ENCODE measurements at regions not wholly inside any gene's neighbourhood (a gene's known extent, or its start where the extent isn't known, plus 50 kb on each side); places are given as distances from the start of the nearest gene placed in this dataset.

GRCh38 chrX:20455001-20455400 is 188.3 kb upstream of the RPS6KA3 start:
- no peak for DNase-seq
- no peaks in the 10 kb centered on the region for H4K20me1 ChIP-seq (ENCODE audit: insufficient read depth)
- no peak overlapping the region for H3K27ac ChIP-seq (ENCODE audit: low read depth in 2 of 2, low read length in 1 of 2)
- no peaks in the 10 kb centered on the region for H3F3A ChIP-seq (replicated peaks; ENCODE audit: insufficient read depth)
- H3K27me3 ChIP-seq (ENCODE audit: insufficient read depth) = no peaks in the 10 kb centered on the region
- TF ChIP-seq MXI1 (IDR thresholded peaks at IDR 0.05; ENCODE audit: low read depth, low read length) (no peak), FOXJ3 (CRISPR knock-in tag; IDR thresholded peaks at IDR 0.05) (no peak), GATA2 (CRISPR knock-in tag; IDR thresholded peaks at IDR 0.05) (no peak), FOXM1 (IDR thresholded peaks at IDR 0.05; ENCODE audit: low read depth) (no peak), REST (IDR thresholded peaks at IDR 0.05; ENCODE audit: low read depth, low read length) (no peak), YY1 (IDR thresholded peaks at IDR 0.05; ENCODE audit: low read depth) (no peak), CHD2 (IDR thresholded peaks at IDR 0.05; ENCODE audit: low read length, partially characterized antibody) (no peak), TCF12 (IDR thresholded peaks at IDR 0.05) (no peak), POLR2AphosphoS5 (IDR thresholded peaks at IDR 0.05; ENCODE audit: low read depth, low read length) (no peak), RAD21 (IDR thresholded peaks at IDR 0.05; ENCODE audit: low read length) (no peak), NRF1 (IDR thresholded peaks at IDR 0.05; ENCODE audit: low read depth, low read length) (no peak), USF1 (IDR thresholded peaks at IDR 0.05; ENCODE audit: borderline replicate concordance, low read depth) (no peak), ZBTB33 (IDR thresholded peaks at IDR 0.05; ENCODE audit: borderline replicate concordance, low read depth) (no peak), FOSL2 (IDR thresholded peaks at IDR 0.05; ENCODE audit: borderline replicate concordance, low read depth) (no peak)
- no peaks in the 10 kb centered on the region for H3K36me3 ChIP-seq (replicated peaks in 1 of 2; ENCODE audit: control insufficient read depth in 1 of 2, insufficient read depth in 2 of 2, low read length in 1 of 2)
- H3K9me3 ChIP-seq = no peaks in the 10 kb centered on the region
- no peak overlapping the region for H2AFZ ChIP-seq (ENCODE audit: low read depth)
- 29% methylated on average over 3 of the region's 3 CpGs for WGBS (ENCODE audit: low lambda C conversion rate)
- H3K4me1 ChIP-seq (ENCODE audit: control insufficient read depth in 1 of 2, insufficient read depth in 2 of 2, low read depth in 1 of 2, low read length in 1 of 2) = no peaks in the 10 kb centered on the region
- H3K9ac ChIP-seq = no peak overlapping the region
- ChIA-PET CTCF (interaction anchor here (0.9 kb wide), 2 partner anchors 14 to 16 kb away, joined by 3 to 4 read pairs; no protein-coding TSS in a partner anchor), POLR2A (no interaction called here)
- no peak overlapping the region for H3K4me3 ChIP-seq (ENCODE audit: low read depth in 2 of 2, low read length in 1 of 2)
- H3K4me2 ChIP-seq = no peak overlapping the region
- H3K79me2 ChIP-seq (ENCODE audit: insufficient read depth) = no peaks in the 10 kb centered on the region
- no peaks in the 10 kb centered on the region for H3K9me2 ChIP-seq
